HG02973 (cell line): ENCODE measurements at regions not wholly inside any gene's neighbourhood (a gene's known extent, or its start where the extent isn't known, plus 50 kb on each side); places are given as distances from the start of the nearest gene placed in this dataset.
"Not testable (repeated sequence)": the region's sequence is repeated elsewhere in the genome, so short reads cannot be mapped to it uniquely, and the experiment has no call there.

ENCODE experiments used
- ATAC-seq: cut with Tn5 transposase; IDR thresholded peaks from one replicate; pipeline ENCODE4 v1.9.1; 2021; ENCODE audit warnings: moderate library complexity; ENCODE audit not compliant: unreplicated experiment

GRCh38 chr14:45633220-45633984, 380.4 kb upstream of the MIS18BP1 start:
- no peak for ATAC-seq

- no peak for ATAC-seq
Measured at GRCh38 chr14:45621731-45622130, 368.7 kb upstream of the MIS18BP1 start.

- no peak for ATAC-seq
Measured at GRCh38 chr14:45619831-45620230, 366.8 kb upstream of the MIS18BP1 start.

GRCh38 chr14:45610318-45610717, 357.3 kb upstream of the MIS18BP1 start:
- no peak for ATAC-seq

GRCh38 chr14:45587142-45587541, 334.1 kb upstream of the MIS18BP1 start:
- ATAC-seq = no peak

- no peak for ATAC-seq
Measured at GRCh38 chr14:45559626-45560025, 306.6 kb upstream of the MIS18BP1 start.

GRCh38 chr14:45558183-45558582, 305.2 kb upstream of the MIS18BP1 start:
- no peak for ATAC-seq

- no peak for ATAC-seq
Measured at GRCh38 chr14:45553981-45554380, 301.0 kb upstream of the MIS18BP1 start.

- ATAC-seq = not testable (repeated sequence)
Measured at GRCh38 chr14:45551240-45551820, 298.3 kb upstream of the MIS18BP1 start.

- ATAC-seq = no peak
Measured at GRCh38 chr14:45531022-45531421, 278.0 kb upstream of the MIS18BP1 start.

- no peak for ATAC-seq
Measured at GRCh38 chr14:45526715-45527549, 273.9 kb upstream of the MIS18BP1 start.

- ATAC-seq = no peak
Measured at GRCh38 chr14:45519766-45520165, 266.8 kb upstream of the MIS18BP1 start.

GRCh38 chr14:45492876-45493275, 239.9 kb upstream of the MIS18BP1 start:
- no peak for ATAC-seq

- ATAC-seq = no peak
Measured at GRCh38 chr14:45491914-45492313, 238.9 kb upstream of the MIS18BP1 start.

GRCh38 chr14:45486599-45486998, 233.6 kb upstream of the MIS18BP1 start:
- ATAC-seq = no peak

GRCh38 chr14:45467023-45467422, 214.0 kb upstream of the MIS18BP1 start:
- ATAC-seq = no peak

GRCh38 chr14:45434221-45434620, 181.2 kb upstream of the MIS18BP1 start:
- no peak for ATAC-seq

GRCh38 chr14:45426685-45427282, 173.8 kb upstream of the MIS18BP1 start:
- ATAC-seq = peak; percentile 73

GRCh38 chr14:45406942-45407341, 153.9 kb upstream of the MIS18BP1 start:
- ATAC-seq = no peak

GRCh38 chr14:45400950-45401640, 148.1 kb upstream of the MIS18BP1 start:
- ATAC-seq = no peak

- ATAC-seq = no peak
Measured at GRCh38 chr14:45400509-45400908, 147.5 kb upstream of the MIS18BP1 start.
